Mucosa of descending colon (tissue), 3 donors: ENCODE measurements at regions not wholly inside any gene's neighbourhood (a gene's known extent, or its start where the extent isn't known, plus 50 kb on each side); places are given as distances from the start of the nearest gene placed in this dataset.
A peak's percentile ranks its signal among the peaks of the same experiment; 100 is the strongest.

Experiments used
- ATAC-seq: fragments of 200-7000 bp; cut with Tn5 transposase; one replicate; pipeline ENCODE4 v1.9.1; 2020; ENCODE audit warnings: mild to moderate bottlenecking, moderate library complexity
- DNase-seq, 3 donors: peaks; one replicate each; pipeline ENCODE4 v3.0.0-alpha.2; 2020
- H3K36me3 ChIP-seq: fragments of 200-600 bp; one replicate; pipeline ENCODE4 v1.8.0; 2021; ENCODE audit warnings: low read depth, mild to moderate bottlenecking
- H3K4me1 ChIP-seq: fragments of 200-600 bp; one replicate; pipeline ENCODE4 v1.8.0; 2021; ENCODE audit warnings: low read depth, mild to moderate bottlenecking
- H3K4me3 ChIP-seq: fragments of 200-600 bp; one replicate; pipeline ENCODE4 v1.8.0; 2021; ENCODE audit warnings: mild to moderate bottlenecking
- H3K9me3 ChIP-seq: fragments of 200-600 bp; one replicate; pipeline ENCODE4 v1.8.0; 2021; ENCODE audit warnings: mild to moderate bottlenecking
- CTCF ChIP-seq: fragments of 200-600 bp; IDR thresholded peaks from one replicate; pipeline ENCODE4 v1.8.0; 2022; ENCODE audit warnings: antibody characterized with exemption, mild to moderate bottlenecking
- intact Hi-C, 2 donors: fragments of 100-400 bp; cut with DNase I in 1 of 2; cut with micrococcal nuclease in 1 of 2; formaldehyde crosslinking; loops; one replicate each; pipeline versions ENCODE4 v1.11.0 to v1.11.1; 2022; cut with DNase I, micrococcal nuclease
- donor health status: DM: no; HTN: no; CAD: no; lungs with moderate emphysema.
- donor health status: DM: no; HTN: no; CAD: no.
- donor health status: DM: no; HTN: yes; CAD: no.

GRCh38 chr1:234927312-234927970 lies 201.2 kb downstream of the TOMM20 start:
- Histone ChIP-seq H3K36me3 (no peaks in the 10 kb centered on the region), H3K4me3 (no peak overlapping the region), H3K4me1 (peaks cover 9% of the 10 kb centered on the region), H3K9me3 (no peaks in the 10 kb centered on the region)
- DNase-seq (no peak), ATAC-seq (no peak)
- intact Hi-C loops, result no loop called here
- no peak for TF ChIP-seq CTCF

GRCh38 chr1:234926559-234927311 lies 201.9 kb downstream of the TOMM20 start:
- no peaks in the 10 kb centered on the region for H3K36me3 ChIP-seq
- no peak overlapping the region for H3K4me3 ChIP-seq
- intact Hi-C loops, result no loop called here
- TF ChIP-seq CTCF, result no peak
- H3K9me3 ChIP-seq, result no peaks in the 10 kb centered on the region
- DNase-seq (no peak), ATAC-seq (peak; percentile 53)
- H3K4me1 ChIP-seq, result peaks cover 9% of the 10 kb centered on the region

- Histone ChIP-seq H3K4me3 (no peak overlapping the region), H3K36me3 (no peaks in the 10 kb centered on the region), H3K4me1 (peaks cover 9% of the 10 kb centered on the region), H3K9me3 (no peaks in the 10 kb centered on the region)
- ATAC-seq (no peak), DNase-seq (no peak)
- no peak for TF ChIP-seq CTCF
- intact Hi-C loops, result no loop called here
Measured at GRCh38 chr1:234926264-234926558, 202.4 kb downstream of the TOMM20 start.

- intact Hi-C loops, result no loop called here
- H3K9me3 ChIP-seq, result no peaks in the 10 kb centered on the region
- DNase-seq, result no peak
- H3K4me1 ChIP-seq, result peaks cover 9% of the 10 kb centered on the region
- ATAC-seq, result peak; percentile 71
- no peaks in the 10 kb centered on the region for H3K36me3 ChIP-seq
- no peak overlapping the region for H3K4me3 ChIP-seq
- TF ChIP-seq CTCF, result no peak
Measured at GRCh38 chr1:234925440-234926263, 203.0 kb downstream of the TOMM20 start.

- H3K4me1 ChIP-seq, result peaks cover 9% of the 10 kb centered on the region
- DNase-seq, result no peak
- intact Hi-C loops, result no loop called here
- H3K4me3 ChIP-seq, result no peak overlapping the region
- H3K9me3 ChIP-seq, result no peaks in the 10 kb centered on the region
- TF ChIP-seq CTCF, result no peak
- no peaks in the 10 kb centered on the region for H3K36me3 ChIP-seq
- no peak for ATAC-seq
Measured at GRCh38 chr1:234924450-234925355, 203.9 kb downstream of the TOMM20 start.
